ENCODE measurements at regions not wholly inside any gene's neighbourhood (a gene's known extent, or its start where the extent isn't known, plus 50 kb on each side); places are given as distances from the start of the nearest gene placed in this dataset.

DNA sequence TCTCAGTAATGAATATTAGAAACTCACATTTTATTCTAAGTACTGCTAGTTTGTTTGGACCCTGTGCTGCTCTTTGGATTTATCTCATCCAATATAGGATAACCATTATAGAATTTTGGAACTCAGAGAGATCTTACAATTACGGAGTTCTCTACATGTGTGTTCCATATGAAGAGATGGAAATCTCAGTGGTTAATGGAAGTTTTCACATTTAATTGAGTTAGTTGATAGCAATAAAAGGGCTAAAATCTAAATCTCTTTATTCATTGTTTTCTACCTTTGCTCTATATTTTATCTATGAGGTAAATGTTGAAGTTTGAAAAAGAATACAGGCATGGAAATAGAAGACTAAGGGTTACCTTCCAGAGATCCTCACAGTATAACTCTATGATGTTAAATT is 558.0 kb upstream of the KIF2B start:
- H3K4me1 ChIP-seq (ENCODE audit: control insufficient read depth, insufficient read depth, low read length) = no peaks in the 10 kb centered on the region
- H3K9me3 ChIP-seq (ENCODE audit: control insufficient read depth, insufficient read depth, low read depth, low read length) = no peaks in the 10 kb centered on the region
- no peak overlapping the region for H3K27ac ChIP-seq (ENCODE audit: extremely low read depth, low read depth, low read length)
- TF ChIP-seq ZSCAN30 (tag by site-specific recombination; IDR thresholded peaks at IDR 0.05) (no peak), SCRT1 (tag by site-specific recombination; IDR thresholded peaks at IDR 0.05; ENCODE audit: borderline replicate concordance) (no peak), ZNF423 (tag by site-specific recombination; IDR thresholded peaks at IDR 0.05) (no peak), ZFHX2 (tag by site-specific recombination; conservative IDR thresholded peaks at IDR 0.05) (no peak), ZNF530 (tag by site-specific recombination; IDR thresholded peaks at IDR 0.05; ENCODE audit: low read depth) (no peak), REPIN1 (tag by site-specific recombination; IDR thresholded peaks at IDR 0.05; ENCODE audit: low read depth) (no peak), ZNF341 (tag by site-specific recombination; IDR thresholded peaks at IDR 0.05; ENCODE audit: low read depth) (no peak), GFI1B (tag by site-specific recombination; IDR thresholded peaks at IDR 0.05) (no peak), ZNF223 (tag by site-specific recombination; IDR thresholded peaks at IDR 0.05) (no peak), ZNF558 (tag by site-specific recombination; IDR thresholded peaks at IDR 0.05) (no peak), ZNF791 (tag by site-specific recombination; IDR thresholded peaks at IDR 0.05) (no peak), ZNF155 (tag by site-specific recombination; IDR thresholded peaks at IDR 0.05) (no peak), ZNF776 (tag by site-specific recombination; IDR thresholded peaks at IDR 0.05; ENCODE audit: borderline replicate concordance) (no peak), ZNF624 (tag by site-specific recombination; IDR thresholded peaks at IDR 0.05) (no peak), PRDM1 (tag by site-specific recombination; IDR thresholded peaks at IDR 0.05) (no peak), ZNF132 (tag by site-specific recombination; IDR thresholded peaks at IDR 0.05; ENCODE audit: borderline replicate concordance) (no peak), ZNF24 (tag by site-specific recombination; IDR thresholded peaks at IDR 0.05) (no peak), ZNF211 (tag by site-specific recombination; IDR thresholded peaks at IDR 0.05; ENCODE audit: low read depth) (no peak), ZNF621 (tag by site-specific recombination; IDR thresholded peaks at IDR 0.05) (no peak)
- ChIA-PET CTCF (no interaction called here), POLR2A (no interaction called here)
- H3K36me3 ChIP-seq (ENCODE audit: control insufficient read depth in 2 of 2, insufficient read depth in 1 of 2, low read length in 2 of 2) = no peaks in the 10 kb centered on the region
- no peak overlapping the region for H3K4me3 ChIP-seq (ENCODE audit: low read depth, low read length)

DNA sequence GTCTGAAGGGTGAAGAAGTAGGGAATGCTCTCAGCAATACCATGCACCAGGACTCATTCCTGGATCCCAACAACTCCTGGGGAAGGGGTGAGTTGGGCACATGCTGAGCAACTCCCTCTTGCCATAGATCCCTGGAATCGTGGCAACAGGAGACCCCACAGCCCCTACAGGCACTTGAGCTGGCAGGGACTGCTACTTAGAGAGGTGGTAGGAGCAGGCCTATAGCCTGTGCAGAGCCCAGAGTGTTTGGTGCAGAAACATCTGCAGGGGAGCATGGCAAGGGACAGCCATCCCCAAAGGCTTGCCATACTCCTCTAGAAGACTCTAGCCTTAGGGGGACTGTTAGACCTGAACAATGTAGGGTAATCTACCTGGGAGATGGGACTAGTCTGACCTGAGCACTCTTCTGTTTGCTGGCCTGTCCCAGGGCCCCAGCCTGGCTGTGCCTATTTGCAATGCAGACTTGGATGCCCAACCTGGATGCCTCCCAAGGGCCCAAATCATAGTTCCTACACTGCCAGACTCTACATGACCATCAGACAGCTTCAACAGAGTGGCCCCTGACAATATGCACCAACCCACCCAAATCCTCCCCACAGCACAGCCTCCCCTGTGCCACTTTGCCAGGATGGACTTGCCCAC is 568.6 kb upstream of the KIF2B start:
- CTCF ChIA-PET = interaction anchor here (0.5 kb wide), 1 partner anchor 13 kb away, joined by 3 read pairs; no protein-coding TSS in a partner anchor
- H3K9me3 ChIP-seq (ENCODE audit: control insufficient read depth, insufficient read depth, low read depth, low read length) = no peaks in the 10 kb centered on the region
- no peak overlapping the region for H3K4me3 ChIP-seq (ENCODE audit: low read depth, low read length)
- H3K27ac ChIP-seq (ENCODE audit: extremely low read depth, low read depth, low read length) = no peak overlapping the region
- POLR2A ChIA-PET = no interaction called here
- H3K4me1 ChIP-seq (ENCODE audit: control insufficient read depth, insufficient read depth, low read length) = no peaks in the 10 kb centered on the region
- no peaks in the 10 kb centered on the region for H3K36me3 ChIP-seq (ENCODE audit: control insufficient read depth in 2 of 2, insufficient read depth in 1 of 2, low read length in 2 of 2)
- no peak for TF ChIP-seq SCRT1 (tag by site-specific recombination; IDR thresholded peaks at IDR 0.05; ENCODE audit: borderline replicate concordance)
- TF ChIP-seq, protein P1, sequence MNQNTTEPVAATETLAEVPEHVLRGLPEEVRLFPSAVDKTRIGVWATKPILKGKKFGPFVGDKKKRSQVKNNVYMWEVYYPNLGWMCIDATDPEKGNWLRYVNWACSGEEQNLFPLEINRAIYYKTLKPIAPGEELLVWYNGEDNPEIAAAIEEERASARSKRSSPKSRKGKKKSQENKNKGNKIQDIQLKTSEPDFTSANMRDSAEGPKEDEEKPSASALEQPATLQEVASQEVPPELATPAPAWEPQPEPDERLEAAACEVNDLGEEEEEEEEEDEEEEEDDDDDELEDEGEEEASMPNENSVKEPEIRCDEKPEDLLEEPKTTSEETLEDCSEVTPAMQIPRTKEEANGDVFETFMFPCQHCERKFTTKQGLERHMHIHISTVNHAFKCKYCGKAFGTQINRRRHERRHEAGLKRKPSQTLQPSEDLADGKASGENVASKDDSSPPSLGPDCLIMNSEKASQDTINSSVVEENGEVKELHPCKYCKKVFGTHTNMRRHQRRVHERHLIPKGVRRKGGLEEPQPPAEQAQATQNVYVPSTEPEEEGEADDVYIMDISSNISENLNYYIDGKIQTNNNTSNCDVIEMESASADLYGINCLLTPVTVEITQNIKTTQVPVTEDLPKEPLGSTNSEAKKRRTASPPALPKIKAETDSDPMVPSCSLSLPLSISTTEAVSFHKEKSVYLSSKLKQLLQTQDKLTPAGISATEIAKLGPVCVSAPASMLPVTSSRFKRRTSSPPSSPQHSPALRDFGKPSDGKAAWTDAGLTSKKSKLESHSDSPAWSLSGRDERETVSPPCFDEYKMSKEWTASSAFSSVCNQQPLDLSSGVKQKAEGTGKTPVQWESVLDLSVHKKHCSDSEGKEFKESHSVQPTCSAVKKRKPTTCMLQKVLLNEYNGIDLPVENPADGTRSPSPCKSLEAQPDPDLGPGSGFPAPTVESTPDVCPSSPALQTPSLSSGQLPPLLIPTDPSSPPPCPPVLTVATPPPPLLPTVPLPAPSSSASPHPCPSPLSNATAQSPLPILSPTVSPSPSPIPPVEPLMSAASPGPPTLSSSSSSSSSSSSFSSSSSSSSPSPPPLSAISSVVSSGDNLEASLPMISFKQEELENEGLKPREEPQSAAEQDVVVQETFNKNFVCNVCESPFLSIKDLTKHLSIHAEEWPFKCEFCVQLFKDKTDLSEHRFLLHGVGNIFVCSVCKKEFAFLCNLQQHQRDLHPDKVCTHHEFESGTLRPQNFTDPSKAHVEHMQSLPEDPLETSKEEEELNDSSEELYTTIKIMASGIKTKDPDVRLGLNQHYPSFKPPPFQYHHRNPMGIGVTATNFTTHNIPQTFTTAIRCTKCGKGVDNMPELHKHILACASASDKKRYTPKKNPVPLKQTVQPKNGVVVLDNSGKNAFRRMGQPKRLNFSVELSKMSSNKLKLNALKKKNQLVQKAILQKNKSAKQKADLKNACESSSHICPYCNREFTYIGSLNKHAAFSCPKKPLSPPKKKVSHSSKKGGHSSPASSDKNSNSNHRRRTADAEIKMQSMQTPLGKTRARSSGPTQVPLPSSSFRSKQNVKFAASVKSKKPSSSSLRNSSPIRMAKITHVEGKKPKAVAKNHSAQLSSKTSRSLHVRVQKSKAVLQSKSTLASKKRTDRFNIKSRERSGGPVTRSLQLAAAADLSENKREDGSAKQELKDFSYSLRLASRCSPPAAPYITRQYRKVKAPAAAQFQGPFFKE (tag by site-specific recombination; IDR thresholded peaks at IDR 0.05; ENCODE audit: borderline replicate concordance) = no peak
- no peak for TF ChIP-seq IKZF3 (tag by site-specific recombination; IDR thresholded peaks at IDR 0.05)
- no peak for TF ChIP-seq ZNF433 (tag by site-specific recombination; IDR thresholded peaks at IDR 0.05; ENCODE audit: low read depth)
- TF ChIP-seq GLI4 (tag by site-specific recombination; IDR thresholded peaks at IDR 0.05) = no peak
- TF ChIP-seq YY1 (tag by site-specific recombination; IDR thresholded peaks at IDR 0.05) = no peak
- TF ChIP-seq, protein P2, sequence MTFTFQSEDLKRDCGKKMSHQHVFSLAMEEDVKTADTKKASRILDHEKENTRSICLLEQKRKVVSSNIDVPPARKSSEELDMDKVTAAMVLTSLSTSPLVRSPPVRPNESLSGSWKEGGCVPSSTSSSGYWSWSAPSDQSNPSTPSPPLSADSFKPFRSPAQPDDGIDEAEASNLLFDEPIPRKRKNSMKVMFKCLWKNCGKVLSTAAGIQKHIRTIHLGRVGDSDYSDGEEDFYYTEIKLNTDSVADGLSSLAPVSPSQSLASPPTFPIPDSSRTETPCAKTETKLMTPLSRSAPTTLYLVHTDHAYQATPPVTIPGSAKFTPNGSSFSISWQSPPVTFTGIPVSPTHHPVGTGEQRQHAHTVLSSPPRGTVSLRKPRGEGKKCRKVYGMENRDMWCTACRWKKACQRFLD (tag by site-specific recombination; IDR thresholded peaks at IDR 0.05) = no peak
- no peak for TF ChIP-seq GLIS2 (tag by site-specific recombination; IDR thresholded peaks at IDR 0.05)
- TF ChIP-seq HOXA7 (CRISPR knock-in tag; IDR thresholded peaks at IDR 0.05; ENCODE audit: borderline replicate concordance) = no peak
- TF ChIP-seq ZBTB17 (tag by site-specific recombination; IDR thresholded peaks at IDR 0.05) = no peak
- TF ChIP-seq, protein P3, sequence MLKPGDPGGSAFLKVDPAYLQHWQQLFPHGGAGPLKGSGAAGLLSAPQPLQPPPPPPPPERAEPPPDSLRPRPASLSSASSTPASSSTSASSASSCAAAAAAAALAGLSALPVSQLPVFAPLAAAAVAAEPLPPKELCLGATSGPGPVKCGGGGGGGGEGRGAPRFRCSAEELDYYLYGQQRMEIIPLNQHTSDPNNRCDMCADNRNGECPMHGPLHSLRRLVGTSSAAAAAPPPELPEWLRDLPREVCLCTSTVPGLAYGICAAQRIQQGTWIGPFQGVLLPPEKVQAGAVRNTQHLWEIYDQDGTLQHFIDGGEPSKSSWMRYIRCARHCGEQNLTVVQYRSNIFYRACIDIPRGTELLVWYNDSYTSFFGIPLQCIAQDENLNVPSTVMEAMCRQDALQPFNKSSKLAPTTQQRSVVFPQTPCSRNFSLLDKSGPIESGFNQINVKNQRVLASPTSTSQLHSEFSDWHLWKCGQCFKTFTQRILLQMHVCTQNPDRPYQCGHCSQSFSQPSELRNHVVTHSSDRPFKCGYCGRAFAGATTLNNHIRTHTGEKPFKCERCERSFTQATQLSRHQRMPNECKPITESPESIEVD (tag by site-specific recombination; IDR thresholded peaks at IDR 0.05) = no peak
- TF ChIP-seq ZNF223 (tag by site-specific recombination; IDR thresholded peaks at IDR 0.05) = no peak
